GM13977 (cell line): ENCODE measurements at regions not wholly inside any gene's neighbourhood (a gene's known extent, or its start where the extent isn't known, plus 50 kb on each side); places are given as distances from the start of the nearest gene placed in this dataset.

Source experiments
- DNase-seq: peaks from one replicate; pipeline ENCODE4 v3.0.0; 2012; ENCODE audit warnings: low spot score
- in situ Hi-C: fragments of 300-500 bp; cut with MboI; formaldehyde crosslinking; loops from one replicate; pipeline ENCODE4 v1.12.0; 2022; ENCODE audit warnings: low sequenced_read_pairs, low pct_unique_long_range_greater_than_20kb, mixed read lengths, inconsistent platforms; ENCODE audit not compliant: unreplicated experiment
- TF ChIP-seq, protein P1 (sequence below): IDR thresholded peaks from 2 replicates; pipeline ENCODE4 v1.5.1; 2012; ENCODE audit warnings: mild to moderate bottlenecking, control low read depth; ENCODE audit not compliant: insufficient read depth; ENCODE audit errors: extremely low read depth, missing control alignments

DNA sequence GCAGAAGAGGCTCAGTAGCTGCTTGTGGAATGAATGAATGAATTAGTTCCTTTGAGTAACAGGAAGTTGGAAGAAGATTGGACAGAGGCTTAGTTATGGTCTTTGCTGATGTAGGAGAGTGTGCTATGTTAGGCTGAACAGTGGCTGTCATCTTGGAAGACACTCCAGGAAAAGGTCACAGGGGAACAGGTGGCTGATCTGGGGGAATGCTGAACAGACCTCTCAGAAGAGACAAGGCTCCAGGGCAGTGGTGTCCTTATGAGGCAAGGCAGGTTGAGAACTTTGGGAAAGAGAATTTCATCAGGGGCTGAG, 62.3 kb downstream of the UTRN start:
- in situ Hi-C loops, result no loop called here
- DNase-seq, result no peak
- TF ChIP-seq, protein P1, sequence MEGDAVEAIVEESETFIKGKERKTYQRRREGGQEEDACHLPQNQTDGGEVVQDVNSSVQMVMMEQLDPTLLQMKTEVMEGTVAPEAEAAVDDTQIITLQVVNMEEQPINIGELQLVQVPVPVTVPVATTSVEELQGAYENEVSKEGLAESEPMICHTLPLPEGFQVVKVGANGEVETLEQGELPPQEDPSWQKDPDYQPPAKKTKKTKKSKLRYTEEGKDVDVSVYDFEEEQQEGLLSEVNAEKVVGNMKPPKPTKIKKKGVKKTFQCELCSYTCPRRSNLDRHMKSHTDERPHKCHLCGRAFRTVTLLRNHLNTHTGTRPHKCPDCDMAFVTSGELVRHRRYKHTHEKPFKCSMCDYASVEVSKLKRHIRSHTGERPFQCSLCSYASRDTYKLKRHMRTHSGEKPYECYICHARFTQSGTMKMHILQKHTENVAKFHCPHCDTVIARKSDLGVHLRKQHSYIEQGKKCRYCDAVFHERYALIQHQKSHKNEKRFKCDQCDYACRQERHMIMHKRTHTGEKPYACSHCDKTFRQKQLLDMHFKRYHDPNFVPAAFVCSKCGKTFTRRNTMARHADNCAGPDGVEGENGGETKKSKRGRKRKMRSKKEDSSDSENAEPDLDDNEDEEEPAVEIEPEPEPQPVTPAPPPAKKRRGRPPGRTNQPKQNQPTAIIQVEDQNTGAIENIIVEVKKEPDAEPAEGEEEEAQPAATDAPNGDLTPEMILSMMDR, result no peak

DNA sequence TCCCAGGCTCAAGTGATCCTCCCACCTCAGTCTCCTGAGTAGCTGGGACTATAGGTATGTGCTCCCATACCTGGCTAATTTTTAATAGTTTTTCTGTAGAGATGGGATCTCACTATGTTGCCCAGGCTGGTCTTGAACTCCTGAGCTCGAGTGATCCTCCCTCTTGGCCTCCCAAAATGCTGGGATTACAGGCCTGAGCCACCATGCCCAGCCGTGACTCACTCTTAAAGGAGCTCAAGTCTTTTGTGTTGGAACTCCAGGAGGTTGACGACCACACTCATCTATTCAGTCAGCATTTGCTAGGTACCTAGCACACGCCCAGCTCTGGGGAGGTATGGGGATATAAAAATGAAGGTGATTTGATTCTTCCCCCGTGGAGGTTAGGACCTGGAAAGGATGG, 62.8 kb downstream of the UTRN start:
- TF ChIP-seq, protein P1, result no peak
- DNase-seq, result no peak
- in situ Hi-C loops, result no loop called here

DNA sequence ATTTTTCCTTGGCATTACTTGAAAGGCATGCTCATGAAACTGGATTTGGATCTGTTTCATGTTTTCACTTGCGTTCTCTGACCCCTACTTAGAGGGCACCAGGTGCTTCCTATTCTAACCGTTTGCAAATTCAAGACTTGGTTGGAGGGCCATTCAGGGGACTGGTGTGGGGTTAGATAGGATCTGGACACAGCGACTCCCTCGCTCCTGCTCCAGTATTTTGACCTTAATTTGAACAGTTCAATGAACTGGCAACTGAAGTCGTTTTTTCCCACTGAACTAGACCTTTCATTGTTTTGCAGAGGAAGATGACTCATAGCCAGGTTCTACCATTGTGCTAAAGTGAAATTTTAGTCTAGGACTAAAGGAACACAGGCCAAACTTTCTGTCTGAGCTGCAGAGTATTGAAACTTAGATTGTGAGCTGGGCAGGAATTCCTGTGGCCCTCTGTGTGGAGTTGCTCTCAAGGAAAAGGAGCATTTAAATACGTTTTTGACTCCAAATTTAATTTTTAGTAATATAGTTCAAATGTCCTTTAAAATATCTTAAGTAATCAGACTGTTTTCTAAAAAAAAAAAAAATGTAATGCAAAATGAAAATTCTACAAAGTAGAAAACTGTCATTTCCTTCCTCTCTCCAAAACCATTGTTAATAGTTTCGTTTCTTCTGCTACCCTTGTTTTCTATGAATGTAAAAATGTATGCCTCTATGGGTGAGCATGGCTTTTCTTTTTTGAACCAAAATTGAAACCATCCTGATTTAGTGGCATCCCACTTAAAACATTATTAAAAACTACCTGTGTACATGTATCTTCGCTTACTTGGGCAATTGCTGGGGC, 64.8 kb downstream of the UTRN start:
- in situ Hi-C loops, result no loop called here
- TF ChIP-seq, protein P1, result no peak
- DNase-seq, result peak; percentile 17

DNA sequence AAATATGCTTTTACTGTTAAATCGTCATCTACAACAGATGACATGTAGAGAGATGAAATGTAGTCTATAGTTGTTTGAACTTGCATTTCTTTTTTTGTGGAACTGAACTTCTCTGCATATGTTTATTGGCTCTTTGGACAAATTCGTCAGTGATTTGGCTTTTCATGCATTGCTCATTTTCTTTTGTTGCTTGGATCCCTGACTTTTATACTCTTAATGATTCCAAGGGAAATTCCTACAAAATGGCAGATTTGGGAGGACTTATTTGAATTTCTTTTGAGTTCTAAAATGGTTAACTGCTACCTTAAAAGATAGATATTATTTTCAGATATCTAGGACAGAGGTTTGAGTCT, 65.4 kb downstream of the UTRN start:
- in situ Hi-C loops, result no loop called here
- no peak for DNase-seq
- TF ChIP-seq, protein P1, result no peak

DNA sequence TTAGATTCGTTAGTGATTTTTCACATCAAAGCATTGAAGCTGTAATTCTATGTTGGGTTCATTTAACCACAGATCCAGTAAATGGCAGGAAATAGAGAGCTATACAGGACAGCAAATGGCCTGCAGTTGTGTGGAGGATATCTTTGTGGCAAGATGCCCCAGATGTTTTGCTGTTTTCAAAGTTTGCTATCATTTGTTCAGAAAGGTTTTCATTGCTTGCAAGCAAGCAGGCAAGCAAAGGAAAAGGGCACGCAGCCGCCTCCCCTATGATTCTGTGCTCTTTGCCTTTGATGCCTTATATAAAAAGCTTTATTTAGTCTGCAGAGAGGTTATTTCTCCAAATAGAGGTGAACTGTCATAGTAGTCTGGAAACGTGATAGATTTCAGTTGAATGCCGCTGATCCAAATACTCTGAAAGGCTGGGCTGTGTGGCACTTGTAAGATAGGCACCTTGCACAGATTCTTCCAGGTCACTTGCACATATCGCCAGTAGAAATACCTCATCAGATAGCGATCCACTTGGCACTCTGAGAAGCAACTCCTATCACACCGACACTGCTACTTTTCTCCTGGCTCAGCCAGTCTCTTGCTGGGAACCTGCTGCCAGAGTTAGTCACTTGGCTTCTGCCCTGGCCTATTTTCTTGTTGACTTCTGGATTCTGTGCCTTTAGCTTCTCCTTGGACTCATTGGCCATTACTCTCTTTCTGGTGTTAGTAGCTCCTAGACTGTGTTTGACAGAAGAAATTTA, 66.4 kb downstream of the UTRN start:
- DNase-seq, result no peak
- in situ Hi-C loops, result no loop called here
- TF ChIP-seq, protein P1, result no peak

DNA sequence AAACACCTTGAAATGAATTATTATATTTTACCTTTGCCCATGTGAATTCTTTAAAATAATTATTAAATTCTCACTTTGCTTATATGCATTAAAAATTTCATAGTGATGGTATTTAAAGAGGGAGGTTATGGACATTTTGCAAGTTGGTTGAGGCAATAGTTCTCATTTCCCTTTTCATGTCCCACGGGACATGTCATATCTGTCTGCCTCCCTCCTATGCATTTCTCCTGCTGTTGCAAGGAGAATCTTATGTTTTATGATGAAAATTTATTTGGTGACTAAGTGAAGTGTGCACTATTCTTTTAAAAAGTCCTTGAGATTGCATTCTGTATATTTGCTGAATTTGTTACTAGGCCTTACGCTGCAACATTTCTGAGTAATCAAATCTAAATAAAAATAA, 67.2 kb downstream of the UTRN start:
- no peak for DNase-seq
- in situ Hi-C loops, result no loop called here
- TF ChIP-seq, protein P1, result no peak
